Sigmoid colon (tissue), 4 donors: ENCODE measurements at regions not wholly inside any gene's neighbourhood (a gene's known extent, or its start where the extent isn't known, plus 50 kb on each side); places are given as distances from the start of the nearest gene placed in this dataset.

Experiments used
- CTCF ChIP-seq, 4 experiments: fragments of 450-650 bp in 3 of 4; fragments of 200-600 bp in 1 of 4; IDR thresholded peaks; one replicate each; pipeline ENCODE4 v1.5.1; 2016 to 2019; ENCODE audit warnings: antibody characterized with exemption in 4 of 4, mild to moderate bottlenecking in 3 of 4, moderate library complexity in 2 of 4
- POLR2A ChIP-seq, 2 donors: fragments of 450-650 bp; IDR thresholded peaks; one replicate each; pipeline ENCODE4 v1.6.1; 2016; ENCODE audit warnings: antibody characterized with exemption in 2 of 2, mild to moderate bottlenecking in 2 of 2, moderate library complexity in 2 of 2
- POLR2AphosphoS5 ChIP-seq, 4 donors: sonication (generic); formaldehyde crosslinking; IDR thresholded peaks; one replicate each; pipeline ENCODE4 v1.6.1; 2017; ENCODE audit warnings: antibody characterized with exemption in 4 of 4

DNA sequence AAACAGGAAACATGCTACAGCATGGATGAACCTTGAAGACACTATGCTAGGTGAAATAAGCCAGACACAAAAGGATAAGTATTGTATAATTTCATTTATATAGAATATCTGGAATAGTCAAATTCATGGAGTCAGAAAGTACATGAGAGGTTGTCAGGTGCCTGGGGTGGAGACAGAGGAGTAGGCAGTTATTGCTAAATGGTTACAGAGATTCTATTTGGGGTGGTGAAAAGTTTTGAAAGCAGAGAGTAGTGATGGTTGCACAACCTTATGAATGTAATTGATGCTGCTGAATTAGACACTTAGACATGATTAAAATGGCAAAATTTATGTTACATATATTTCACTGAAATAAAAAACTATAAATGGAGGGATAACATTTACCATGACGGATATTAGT lies 197.4 kb downstream of the VAPA start:
- no peak for TF ChIP-seq POLR2A (IDR thresholded peaks at IDR 0.05)
- no peak for TF ChIP-seq CTCF (IDR thresholded peaks at IDR 0.05)
- no peak for TF ChIP-seq POLR2AphosphoS5 (IDR thresholded peaks at IDR 0.05)
